Neutrophil (primary cell): ENCODE measurements at regions not wholly inside any gene's neighbourhood (a gene's known extent, or its start where the extent isn't known, plus 50 kb on each side); places are given as distances from the start of the nearest gene placed in this dataset.

Experiments
- H3K27ac ChIP-seq: fragments of 200-600 bp; sonication (generic); 2 replicates; pipeline ENCODE4 v1.5.1; 2016; ENCODE audit warnings: mild to moderate bottlenecking, moderate library complexity
- H3K27me3 ChIP-seq: fragments of 200-600 bp; sonication (generic); 2 replicates; pipeline ENCODE4 v1.6.0; 2016; ENCODE audit warnings: mild to moderate bottlenecking
- H3K36me3 ChIP-seq: fragments of 200-600 bp; sonication (generic); 2 replicates; pipeline ENCODE4 v1.5.1; 2017
- H3K4me1 ChIP-seq, 2 experiments: fragments of 200-600 bp in 1 of 2; sonication (generic) in 1 of 2; 1 replicate in 1 of 2; 2 replicates in 1 of 2; pipeline versions ENCODE4 v1.5.1 to v1.6.1; 2013 to 2016; ENCODE audit warnings: low read depth in 1 of 2, low read length in 1 of 2, mild to moderate bottlenecking in 1 of 2, moderate library complexity in 1 of 2; ENCODE audit not compliant: control insufficient read depth in 1 of 2, insufficient read depth in 1 of 2
- H3K4me3 ChIP-seq, 2 experiments: fragments of 200-600 bp in 1 of 2; sonication (generic) in 1 of 2; 1 replicate in 1 of 2; 2 replicates in 1 of 2; pipeline ENCODE4 v1.5.1; 2013 to 2016; ENCODE audit warnings: low read depth in 1 of 2, low read length in 1 of 2, mild to moderate bottlenecking in 1 of 2, moderate library complexity in 1 of 2
- H3K9me3 ChIP-seq: fragments of 200-600 bp; sonication (generic); 2 replicates; pipeline ENCODE4 v1.5.1; 2016
- CTCF ChIP-seq: fragments of 200-600 bp; sonication (generic); IDR thresholded peaks from 2 replicates; pipeline ENCODE4 v1.5.1; 2016; ENCODE audit warnings: antibody characterized with exemption

GRCh38 chr20:22717466-22717865 lies 133.1 kb upstream of the FOXA2 start:
- Histone ChIP-seq H3K4me1 (peaks cover 0 to 27% of the 10 kb centered on the region in 2 experiments), H3K27ac (peak overlapping the region; percentile 62), H3K4me3 (no peak overlapping the region), H3K9me3 (no peaks in the 10 kb centered on the region), H3K27me3 (no peaks in the 10 kb centered on the region), H3K36me3 (no peaks in the 10 kb centered on the region)
- TF ChIP-seq CTCF, result no peak

GRCh38 chr20:22719167-22719591 lies 134.8 kb upstream of the FOXA2 start:
- Histone ChIP-seq H3K4me1 (peaks cover 0 to 27% of the 10 kb centered on the region in 2 experiments), H3K27me3 (no peaks in the 10 kb centered on the region), H3K36me3 (no peaks in the 10 kb centered on the region), H3K9me3 (no peaks in the 10 kb centered on the region), H3K27ac (no peak overlapping the region), H3K4me3 (no peak overlapping the region)
- TF ChIP-seq CTCF, result no peak

- H3K27me3 ChIP-seq, result no peaks in the 10 kb centered on the region
- no peaks in the 10 kb centered on the region for H3K9me3 ChIP-seq
- no peak overlapping the region for H3K4me3 ChIP-seq
- H3K4me1 ChIP-seq, result peaks cover 0 to 27% of the 10 kb centered on the region in 2 experiments
- no peaks in the 10 kb centered on the region for H3K36me3 ChIP-seq
- TF ChIP-seq CTCF, result no peak
- no peak overlapping the region for H3K27ac ChIP-seq
These were observed 135.8 kb upstream of the FOXA2 start for GRCh38 chr20:22720206-22720605.

- no peak overlapping the region for H3K4me3 ChIP-seq
- H3K27ac ChIP-seq, result no peak overlapping the region
- peaks cover 0 to 7% of the 10 kb centered on the region in 2 experiments for H3K4me1 ChIP-seq
- no peaks in the 10 kb centered on the region for H3K27me3 ChIP-seq
- no peaks in the 10 kb centered on the region for H3K36me3 ChIP-seq
- no peaks in the 10 kb centered on the region for H3K9me3 ChIP-seq
- no peak for TF ChIP-seq CTCF
These were observed 138.4 kb upstream of the FOXA2 start for GRCh38 chr20:22722811-22723210.

- Histone ChIP-seq H3K27ac (no peak overlapping the region), H3K4me3 (no peak overlapping the region), H3K4me1 (peaks cover 0 to 7% of the 10 kb centered on the region in 2 experiments), H3K36me3 (no peaks in the 10 kb centered on the region), H3K9me3 (no peaks in the 10 kb centered on the region), H3K27me3 (no peaks in the 10 kb centered on the region)
- no peak for TF ChIP-seq CTCF
These were observed 139.3 kb upstream of the FOXA2 start for GRCh38 chr20:22723659-22724058.
